Activated naive CD4-positive, alpha-beta T cell (primary cell): ENCODE measurements at regions not wholly inside any gene's neighbourhood (a gene's known extent, or its start where the extent isn't known, plus 50 kb on each side); places are given as distances from the start of the nearest gene placed in this dataset.
"Not testable (repeated sequence)": the region's sequence is repeated elsewhere in the genome, so short reads cannot be mapped to it uniquely, and the experiment has no call there.

ENCODE experiments used
- DNase-seq, 4 experiments: peaks; one replicate each; lab custom pipeline; 2025; lab: John Stamatoyannopoulos, UW

- not testable (repeated sequence) for DNase-seq
These were observed 269.8 kb upstream of the DCN start for GRCh38 chr12:91452464-91452863.

GRCh38 chr12:91441993-91442952 lies 259.7 kb upstream of the DCN start:
- no peak for DNase-seq

- DNase-seq = no peak
These were observed 258.6 kb upstream of the DCN start for GRCh38 chr12:91441246-91441645.

GRCh38 chr12:91434081-91434480 lies 251.5 kb upstream of the DCN start:
- DNase-seq = no peak

GRCh38 chr12:91432755-91433154 lies 250.1 kb upstream of the DCN start:
- DNase-seq = no peak

GRCh38 chr12:91432089-91432488 lies 249.5 kb upstream of the DCN start:
- DNase-seq = no peak

- DNase-seq = no peak
These were observed 241.9 kb upstream of the DCN start for GRCh38 chr12:91424506-91424905.

- DNase-seq = no peak
These were observed 241.1 kb upstream of the DCN start for GRCh38 chr12:91423693-91424050.

- no peak for DNase-seq
These were observed 240.4 kb upstream of the DCN start for GRCh38 chr12:91422811-91423692.

GRCh38 chr12:91422127-91422526 lies 239.5 kb upstream of the DCN start:
- DNase-seq = no peak

GRCh38 chr12:91419809-91420208 lies 237.2 kb upstream of the DCN start:
- DNase-seq = no peak

GRCh38 chr12:91418221-91419090 lies 235.8 kb upstream of the DCN start:
- no peak for DNase-seq

GRCh38 chr12:91417650-91418049 lies 235.0 kb upstream of the DCN start:
- no peak for DNase-seq

- no peak for DNase-seq
These were observed 232.0 kb upstream of the DCN start for GRCh38 chr12:91414636-91415035.

- DNase-seq = no peak
These were observed 231.2 kb upstream of the DCN start for GRCh38 chr12:91413581-91414546.

- no peak for DNase-seq
These were observed 224.3 kb upstream of the DCN start for GRCh38 chr12:91406920-91407341.

- DNase-seq = no peak
These were observed 221.8 kb upstream of the DCN start for GRCh38 chr12:91404441-91404840.

- DNase-seq = no peak
These were observed 218.6 kb upstream of the DCN start for GRCh38 chr12:91401190-91401589.

- no peak for DNase-seq
These were observed 217.7 kb upstream of the DCN start for GRCh38 chr12:91400271-91400670.

GRCh38 chr12:91397866-91398532 lies 215.4 kb upstream of the DCN start:
- DNase-seq = no peak
